Kidney epithelial cell (primary cell): ENCODE measurements at regions not wholly inside any gene's neighbourhood (a gene's known extent, or its start where the extent isn't known, plus 50 kb on each side); places are given as distances from the start of the nearest gene placed in this dataset.
A peak's percentile ranks its signal among the peaks of the same experiment; 100 is the strongest.

ENCODE experiments used
- DNase-seq: peaks from one replicate; pipeline ENCODE4 v3.0.0-alpha.2; 2010; ENCODE audit warnings: low read depth
- H3K27me3 ChIP-seq: 2 replicates; pipeline ENCODE4 v1.6.0; 2011; ENCODE audit warnings: low read length; ENCODE audit not compliant: control insufficient read depth, insufficient read depth
- H3K36me3 ChIP-seq: 2 replicates; pipeline ENCODE4 v1.5.1; 2011; ENCODE audit warnings: low read length; ENCODE audit not compliant: control insufficient read depth, insufficient read depth
- H3K4me3 ChIP-seq: 2 replicates; pipeline ENCODE4 v1.5.1; 2011; ENCODE audit warnings: low read depth, mild to moderate bottlenecking, control low read depth, low read length
- CTCF ChIP-seq: IDR thresholded peaks from 2 replicates; pipeline ENCODE4 v1.5.1; 2011; ENCODE audit warnings: mild to moderate bottlenecking, moderate library complexity, low read length, control low read depth, inconsistent platforms; ENCODE audit not compliant: insufficient read depth, poor library complexity, severe bottlenecking

GRCh38 chr1:219993554-219994433 lies 52.5 kb downstream of the EPRS1 start:
- no peak overlapping the region for H3K4me3 ChIP-seq
- H3K36me3 ChIP-seq: no peaks in the 10 kb centered on the region
- H3K27me3 ChIP-seq: no peaks in the 10 kb centered on the region
- DNase-seq: no peak
- TF ChIP-seq CTCF: no peak

DNA sequence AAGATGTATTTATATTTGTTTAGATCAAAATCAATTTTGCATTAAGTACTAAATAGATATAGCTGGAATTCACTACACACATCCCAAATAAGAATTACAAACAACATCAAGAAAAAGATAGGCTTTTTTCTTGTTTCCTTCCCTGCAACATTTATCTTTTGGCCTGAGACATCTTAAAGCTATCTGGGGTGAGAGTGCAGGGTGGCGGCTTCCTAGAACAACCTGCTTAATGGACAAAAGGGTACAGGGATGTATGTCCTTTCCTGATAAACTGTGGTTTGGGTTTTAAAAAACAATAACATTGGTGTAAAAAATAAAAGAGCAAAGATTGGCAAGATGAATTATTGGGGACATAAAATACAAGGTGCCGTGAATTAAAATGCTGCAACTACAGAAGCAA lies 54.4 kb downstream of the EPRS1 start:
- DNase-seq: no peak
- no peak overlapping the region for H3K4me3 ChIP-seq
- TF ChIP-seq CTCF: no peak
- H3K27me3 ChIP-seq: no peaks in the 10 kb centered on the region
- H3K36me3 ChIP-seq: no peaks in the 10 kb centered on the region

DNA sequence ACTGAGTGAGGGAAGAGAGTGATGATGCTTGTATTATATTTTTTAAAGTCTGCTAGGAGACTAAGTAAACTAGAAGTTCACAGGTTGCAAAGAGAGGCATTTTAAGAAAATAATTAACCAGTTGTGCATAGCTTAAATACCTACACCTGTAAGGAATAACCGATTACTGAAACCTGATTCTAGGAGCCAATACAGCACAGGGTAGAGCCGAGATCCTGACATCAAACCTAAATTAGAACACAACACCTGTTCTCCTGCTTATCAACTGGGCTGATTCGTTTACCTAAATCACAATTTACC lies 54.8 kb downstream of the EPRS1 start:
- no peak for DNase-seq
- no peaks in the 10 kb centered on the region for H3K36me3 ChIP-seq
- H3K27me3 ChIP-seq: no peaks in the 10 kb centered on the region
- no peak for TF ChIP-seq CTCF
- no peak overlapping the region for H3K4me3 ChIP-seq

- peak; percentile 55 for TF ChIP-seq CTCF
- Histone ChIP-seq H3K4me3 (no peak overlapping the region), H3K36me3 (no peaks in the 10 kb centered on the region), H3K27me3 (no peaks in the 10 kb centered on the region)
- no peak for DNase-seq
Measured at GRCh38 chr1:219990782-219991510, 55.4 kb downstream of the EPRS1 start.

DNA sequence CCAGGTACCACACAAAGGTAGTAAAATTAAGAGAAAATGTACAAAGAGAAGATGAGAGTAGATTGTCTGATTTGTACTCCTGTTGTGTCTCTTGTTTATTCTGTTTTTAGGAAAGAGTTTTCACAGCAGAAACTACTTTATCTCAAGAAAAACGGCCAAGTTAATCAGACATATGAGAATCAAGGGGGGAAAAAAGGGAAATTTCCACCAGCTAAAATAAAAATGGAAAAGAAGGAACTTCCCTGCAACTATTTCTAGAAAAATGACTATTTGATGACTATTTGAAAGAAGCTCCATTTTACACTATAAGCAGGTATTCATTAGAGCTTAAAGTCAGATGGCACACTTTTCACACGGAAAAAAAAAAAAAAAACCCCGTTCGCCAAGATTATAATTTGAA lies 56.5 kb downstream of the EPRS1 start:
- no peak for TF ChIP-seq CTCF
- no peaks in the 10 kb centered on the region for H3K27me3 ChIP-seq
- DNase-seq: no peak
- no peaks in the 10 kb centered on the region for H3K36me3 ChIP-seq
- H3K4me3 ChIP-seq: no peak overlapping the region
